H1 (cell line): ENCODE measurements at regions not wholly inside any gene's neighbourhood (a gene's known extent, or its start where the extent isn't known, plus 50 kb on each side); places are given as distances from the start of the nearest gene placed in this dataset.
"Not testable (repeated sequence)": the region's sequence is repeated elsewhere in the genome, so short reads cannot be mapped to it uniquely, and the experiment has no call there.

Experiments
- CTCF ChIA-PET: fragments of 300-600 bp; sonication (Branson Sonifier 250); formaldehyde crosslinking; loops from one replicate; lab custom pipeline; 2021; ENCODE audit not compliant: partially characterized antibody; lab: Charles Lee
- POLR2A ChIA-PET: fragments of 300-600 bp; sonication (Branson Sonifier 250); formaldehyde crosslinking; loops from one replicate; lab custom pipeline; 2021; ENCODE audit warnings: inconsistent platforms; ENCODE audit not compliant: partially characterized antibody; lab: Charles Lee
- DNase-seq, 2 experiments: peaks; one replicate each; pipeline versions ENCODE4 v3.0.0 to v3.0.0-alpha.2; 2010 to 2022; ENCODE audit warnings: low spot score in 2 of 2, low read depth in 1 of 2, mixed read lengths in 1 of 2
- FAIRE-seq: peaks from 2 replicates; lab custom pipeline; 2011; peaks lifted over from hg19 to GRCh38; lab: Jason Lieb, UNC
- H2AFZ ChIP-seq: 2 replicates; pipeline ENCODE4 v1.8.1; 2012; ENCODE audit warnings: low read length, inconsistent platforms
- H2AK5ac ChIP-seq: 2 replicates; pipeline ENCODE4 v1.6.1; 2013; ENCODE audit warnings: low read depth, low read length
- H2BK120ac ChIP-seq: replicated peaks from 2 replicates; pipeline ENCODE3; 2013; ENCODE audit warnings: low read depth, low read length, inconsistent platforms
- H2BK12ac ChIP-seq: 2 replicates; pipeline ENCODE4 v1.6.1; 2013; ENCODE audit warnings: low read depth, low read length
- H2BK15ac ChIP-seq: 2 replicates; pipeline ENCODE4 v1.6.1; 2013; ENCODE audit warnings: low read length
- H2BK20ac ChIP-seq: 2 replicates; pipeline ENCODE4 v1.6.1; 2013; ENCODE audit warnings: low read length
- H2BK5ac ChIP-seq: 2 replicates; pipeline ENCODE4 v1.6.1; 2013; ENCODE audit warnings: low read depth, low read length
- H3K14ac ChIP-seq: 2 replicates; pipeline ENCODE4 v1.6.1; 2013; ENCODE audit warnings: inconsistent platforms; ENCODE audit not compliant: insufficient read length
- H3K18ac ChIP-seq: 2 replicates; pipeline ENCODE4 v1.6.1; 2013; ENCODE audit warnings: low read length; ENCODE audit errors: extremely low read depth
- H3K23ac ChIP-seq: 2 replicates; pipeline ENCODE4 v1.6.1; 2013; ENCODE audit warnings: inconsistent platforms; ENCODE audit not compliant: insufficient read length
- H3K23me2 ChIP-seq: 2 replicates; pipeline ENCODE4 v1.6.1; 2013; ENCODE audit warnings: low read depth, low read length
- H3K27ac ChIP-seq: 2 replicates; pipeline ENCODE4 v1.6.1; 2011; ENCODE audit warnings: low read depth, low read length, inconsistent platforms
- H3K27me3 ChIP-seq, 4 experiments: replicated peaks in 1 of 4; 1 replicate in 1 of 4; 2 replicates in 3 of 4; pipeline versions ENCODE4 v1.6.1 to v1.8.1; 2011 to 2013; ENCODE audit warnings: low read length in 3 of 4, mild to moderate bottlenecking in 3 of 4, inconsistent platforms in 2 of 4, mixed read lengths in 2 of 4, moderate library complexity in 1 of 4; ENCODE audit not compliant: control insufficient read depth in 3 of 4, insufficient read depth in 3 of 4; ENCODE audit errors: extremely low read depth in 1 of 4
- H3K36me3 ChIP-seq, 4 experiments: 2 replicates each; pipeline versions ENCODE4 v1.6.1 to v1.8.1; 2011 to 2013; ENCODE audit warnings: mild to moderate bottlenecking in 4 of 4, low read length in 3 of 4, moderate library complexity in 2 of 4, control low read depth in 1 of 4, inconsistent platforms in 1 of 4; ENCODE audit not compliant: insufficient read depth in 4 of 4, control insufficient read depth in 2 of 4
- H3K4ac ChIP-seq: replicated peaks from 2 replicates; pipeline ENCODE3; 2013; ENCODE audit warnings: low read length, low read depth, mixed read lengths, inconsistent platforms; ENCODE audit not compliant: insufficient read length
- H3K4me1 ChIP-seq, 4 experiments: replicated peaks in 1 of 4; 1 replicate in 1 of 4; 2 replicates in 3 of 4; pipeline versions ENCODE4 v1.6.1 to v1.8.1; 2011 to 2013; ENCODE audit warnings: low read length in 3 of 4, inconsistent platforms in 2 of 4, mixed read lengths in 1 of 4; ENCODE audit not compliant: insufficient read depth in 4 of 4, control insufficient read depth in 3 of 4
- H3K4me2 ChIP-seq, 2 experiments: 2 replicates each; pipeline versions ENCODE4 v1.6.1 to v1.8.1; 2011 to 2013; ENCODE audit warnings: low read depth in 2 of 2, low read length in 2 of 2, control low read depth in 1 of 2, inconsistent platforms in 1 of 2, mild to moderate bottlenecking in 1 of 2; ENCODE audit not compliant: insufficient read depth in 1 of 2
- H3K4me3 ChIP-seq, 4 experiments: fragments of 200-600, 300-600 bp in 1 of 4; sonication (generic), shearing (Covaris generic), sonication (Bioruptor Twin) in 1 of 4; 2 replicates each; pipeline versions ENCODE4 v1.5.1 to v1.8.1; 2011 to 2016; ENCODE audit warnings: low read length in 4 of 4, low read depth in 3 of 4, control low read depth in 2 of 4, inconsistent platforms in 2 of 4, mild to moderate bottlenecking in 2 of 4, mixed read lengths in 1 of 4, moderate library complexity in 1 of 4; ENCODE audit not compliant: insufficient read depth in 2 of 4; ENCODE audit errors: extremely low read depth in 1 of 4
- H3K56ac ChIP-seq: replicated peaks from 2 replicates; pipeline ENCODE3; 2013; ENCODE audit warnings: low read depth, mild to moderate bottlenecking, mixed read lengths, low read length, inconsistent platforms; ENCODE audit not compliant: insufficient read length
- H3K79me1 ChIP-seq: 2 replicates; pipeline ENCODE4 v1.6.1; 2013; ENCODE audit warnings: low read depth, low read length, control low read depth
- H3K79me2 ChIP-seq, 2 experiments: 2 replicates each; pipeline versions ENCODE4 v1.6.1 to v1.8.1; 2012 to 2013; ENCODE audit warnings: low read length in 2 of 2, mild to moderate bottlenecking in 2 of 2, inconsistent platforms in 1 of 2; ENCODE audit not compliant: insufficient read depth in 2 of 2, control insufficient read depth in 1 of 2
- H3K9ac ChIP-seq, 4 experiments: replicated peaks in 1 of 4; 1 replicate in 1 of 4; 2 replicates in 3 of 4; pipeline versions ENCODE4 v1.6.1 to v1.8.1; 2011 to 2013; ENCODE audit warnings: low read depth in 3 of 4, low read length in 3 of 4, control low read depth in 2 of 4, mild to moderate bottlenecking in 2 of 4, moderate library complexity in 2 of 4, inconsistent platforms in 1 of 4; ENCODE audit errors: extremely low read depth in 1 of 4
- H3K9me3 ChIP-seq, 2 experiments: 2 replicates each; pipeline versions ENCODE4 v1.6.1 to v1.8.1; 2012 to 2013; ENCODE audit warnings: mild to moderate bottlenecking in 2 of 2, moderate library complexity in 2 of 2, control low read depth in 1 of 2, inconsistent platforms in 1 of 2, low read depth in 1 of 2, low read length in 1 of 2, mixed read lengths in 1 of 2; ENCODE audit not compliant: insufficient read depth in 2 of 2
- H4K20me1 ChIP-seq, 2 experiments: replicated peaks in 1 of 2; 2 replicates each; pipeline versions ENCODE3 to v1.8.1; 2011 to 2013; ENCODE audit warnings: inconsistent platforms in 2 of 2, low read length in 2 of 2, mild to moderate bottlenecking in 1 of 2; ENCODE audit not compliant: insufficient read depth in 2 of 2, control insufficient read depth in 1 of 2
- H4K5ac ChIP-seq: 2 replicates; pipeline ENCODE4 v1.6.1; 2013; ENCODE audit warnings: low read length, low read depth, mixed read lengths, inconsistent platforms; ENCODE audit not compliant: insufficient read length
- H4K8ac ChIP-seq: 2 replicates; pipeline ENCODE4 v1.8.0; 2013; ENCODE audit warnings: mild to moderate bottlenecking, moderate library complexity, low read length, inconsistent platforms; ENCODE audit not compliant: insufficient read depth; ENCODE audit errors: extremely low read depth
- H4K91ac ChIP-seq: replicated peaks from 2 replicates; pipeline ENCODE3; 2013; ENCODE audit warnings: low read length, mixed read lengths, inconsistent platforms; ENCODE audit not compliant: insufficient read length
- WGBS, 2 experiments: shearing (Covaris generic) in 1 of 2; methylation state at CpG; one replicate each; pipeline versions ENCODE4 v1.1.6 to v1.1.7; 2013 to 2015; ENCODE audit warnings: low lambda C conversion rate in 2 of 2, mixed read lengths in 2 of 2, inconsistent platforms in 1 of 2, low coverage in 1 of 2, missing lambda C conversion rate in 1 of 2; ENCODE audit not compliant: insufficient replicate concordance in 2 of 2, insufficient coverage in 1 of 2, insufficient read length in 1 of 2; ENCODE audit errors: extremely low coverage in 1 of 2, missing lambda C conversion rate in 1 of 2; 5-methylcytosine and 5-hydroxymethylcytosine counted together

DNA sequence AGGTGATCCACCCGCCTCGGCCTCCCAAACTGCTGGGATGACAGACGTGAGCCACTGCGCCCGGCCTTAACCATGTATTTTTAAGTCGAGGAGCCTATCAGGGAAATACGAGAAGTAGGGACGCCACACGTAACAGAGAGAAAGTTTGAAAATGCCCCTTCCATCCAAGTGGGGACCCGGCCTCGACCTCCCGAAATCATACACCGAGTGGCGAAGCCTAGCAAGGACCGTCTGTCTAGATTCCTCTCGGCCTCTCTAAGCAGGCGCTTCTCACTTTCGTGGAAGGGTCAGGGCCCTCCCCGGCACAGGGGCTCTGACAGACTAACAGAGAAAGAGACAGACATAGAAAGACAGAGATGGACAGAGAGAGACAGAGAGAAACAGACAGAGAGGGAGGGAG lies 1503.6 kb upstream of the DEFB115 start:
- 84% methylated on average over 19 of the region's 19 CpGs; no CpG with 5 or more reads in 1 of the 2 experiments for WGBS, 2 experiments
- H4K8ac ChIP-seq, DNase-seq, H3K4me2 ChIP-seq, H3K14ac ChIP-seq, H2BK15ac ChIP-seq, POLR2A ChIA-PET, H3K4me1 ChIP-seq, H3K23ac ChIP-seq, H4K91ac ChIP-seq, H3K27me3 ChIP-seq, H2BK120ac ChIP-seq, H3K4me3 ChIP-seq, H2BK5ac ChIP-seq, H2BK20ac ChIP-seq, H3K79me2 ChIP-seq, H3K9ac ChIP-seq, FAIRE-seq, H3K23me2 ChIP-seq, H3K4ac ChIP-seq, H4K20me1 ChIP-seq, H3K27ac ChIP-seq, H2AK5ac ChIP-seq, H3K18ac ChIP-seq, H3K56ac ChIP-seq, H2AFZ ChIP-seq, H4K5ac ChIP-seq, H3K79me1 ChIP-seq, CTCF ChIA-PET, H2BK12ac ChIP-seq, H3K36me3 ChIP-seq: not testable (repeated sequence)
- peaks cover 27 to 64% of the 10 kb centered on the region in 2 experiments; a peak in 3 of 4 replicates for H3K9me3 ChIP-seq

DNA sequence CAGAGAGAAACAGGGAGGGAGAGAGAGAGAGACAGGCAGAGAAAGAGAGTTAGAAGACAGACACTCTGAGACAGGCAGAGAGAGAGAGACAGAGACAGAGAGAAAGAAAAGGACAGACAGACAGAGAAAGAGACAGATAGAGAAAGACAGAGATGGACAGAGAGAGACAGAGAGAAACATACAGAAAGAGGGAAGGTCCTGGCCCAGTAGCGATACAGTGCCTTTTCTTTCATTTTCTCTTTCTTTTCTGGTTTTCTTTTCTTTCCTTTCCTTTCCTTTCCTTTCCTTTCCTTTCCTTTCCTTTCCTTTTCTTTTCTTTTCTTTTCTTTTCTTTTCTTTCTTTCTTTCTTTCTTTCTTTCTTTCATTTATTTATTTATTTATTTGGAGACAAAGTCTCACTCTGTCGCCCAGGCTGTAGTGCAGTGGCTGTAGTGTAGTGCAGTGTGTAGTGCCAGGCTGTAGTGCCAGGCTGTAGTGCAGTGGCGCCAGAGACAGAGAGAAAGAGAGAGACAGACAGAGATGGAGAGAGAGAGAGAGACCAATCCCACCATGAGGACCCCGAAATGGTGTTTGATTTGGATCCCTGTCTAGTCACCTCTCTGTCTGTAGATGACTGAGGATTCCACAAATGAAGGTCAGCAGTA lies 1501.5 kb upstream of the DEFB115 start:
- H3K4me2 ChIP-seq, H3K27ac ChIP-seq, H3K4me3 ChIP-seq, H4K91ac ChIP-seq, H3K23ac ChIP-seq, H3K79me2 ChIP-seq, H3K56ac ChIP-seq, H2BK5ac ChIP-seq, H3K27me3 ChIP-seq, H4K20me1 ChIP-seq, H4K8ac ChIP-seq, DNase-seq, H3K23me2 ChIP-seq, H2BK15ac ChIP-seq, H2AFZ ChIP-seq, H2BK12ac ChIP-seq, H2AK5ac ChIP-seq, H3K4me1 ChIP-seq, H3K4ac ChIP-seq, H3K9ac ChIP-seq, H3K14ac ChIP-seq, POLR2A ChIA-PET, FAIRE-seq, H4K5ac ChIP-seq, CTCF ChIA-PET, H2BK120ac ChIP-seq, H3K36me3 ChIP-seq, H3K18ac ChIP-seq, H3K79me1 ChIP-seq, H2BK20ac ChIP-seq: not testable (repeated sequence)
- H3K9me3 ChIP-seq, result peaks cover 22 to 62% of the 10 kb centered on the region in 2 experiments; a peak in 3 of 4 replicates
- 78% methylated on average over 3 of the region's 4 CpGs; no CpG with 5 or more reads in 1 of the 2 experiments for WGBS, 2 experiments
